ENCODE measurements at regions not wholly inside any gene's neighbourhood (a gene's known extent, or its start where the extent isn't known, plus 50 kb on each side); places are given as distances from the start of the nearest gene placed in this dataset.

DNA sequence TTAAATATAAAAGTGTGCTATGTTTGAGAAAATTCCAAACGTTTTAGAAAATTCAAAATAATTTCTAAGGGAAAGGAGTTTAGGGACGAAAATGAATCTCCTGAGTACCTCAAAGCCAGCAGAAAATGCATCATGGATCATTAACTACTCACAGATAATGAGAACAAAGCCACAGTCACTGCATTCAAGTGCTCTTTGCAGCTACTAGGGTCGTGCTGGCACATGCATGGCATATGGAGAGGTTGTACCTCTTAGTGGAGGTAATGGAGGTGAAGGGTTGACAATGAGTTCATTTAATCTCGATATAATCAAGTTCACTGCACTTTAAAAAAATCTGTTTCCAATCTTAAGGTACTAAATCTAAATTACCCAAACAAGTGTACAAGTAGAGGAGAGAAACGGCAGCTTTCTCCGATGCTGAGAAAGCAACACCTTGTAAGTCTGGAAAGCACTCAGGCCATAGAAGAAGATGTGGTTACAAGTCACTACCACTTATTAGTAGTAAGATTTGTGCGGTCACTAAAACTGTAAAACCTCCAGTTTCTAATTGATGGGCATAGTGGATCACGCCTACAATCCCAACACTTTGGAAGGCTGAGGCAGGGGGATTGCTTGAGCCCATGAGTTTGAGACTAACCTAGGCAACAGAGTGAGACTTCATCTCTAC, 261.1 kb upstream of the ANO3 start:
- TF ChIP-seq POLR2A (IDR thresholded peaks at IDR 0.05), result no peak
- TF ChIP-seq, protein P1, sequence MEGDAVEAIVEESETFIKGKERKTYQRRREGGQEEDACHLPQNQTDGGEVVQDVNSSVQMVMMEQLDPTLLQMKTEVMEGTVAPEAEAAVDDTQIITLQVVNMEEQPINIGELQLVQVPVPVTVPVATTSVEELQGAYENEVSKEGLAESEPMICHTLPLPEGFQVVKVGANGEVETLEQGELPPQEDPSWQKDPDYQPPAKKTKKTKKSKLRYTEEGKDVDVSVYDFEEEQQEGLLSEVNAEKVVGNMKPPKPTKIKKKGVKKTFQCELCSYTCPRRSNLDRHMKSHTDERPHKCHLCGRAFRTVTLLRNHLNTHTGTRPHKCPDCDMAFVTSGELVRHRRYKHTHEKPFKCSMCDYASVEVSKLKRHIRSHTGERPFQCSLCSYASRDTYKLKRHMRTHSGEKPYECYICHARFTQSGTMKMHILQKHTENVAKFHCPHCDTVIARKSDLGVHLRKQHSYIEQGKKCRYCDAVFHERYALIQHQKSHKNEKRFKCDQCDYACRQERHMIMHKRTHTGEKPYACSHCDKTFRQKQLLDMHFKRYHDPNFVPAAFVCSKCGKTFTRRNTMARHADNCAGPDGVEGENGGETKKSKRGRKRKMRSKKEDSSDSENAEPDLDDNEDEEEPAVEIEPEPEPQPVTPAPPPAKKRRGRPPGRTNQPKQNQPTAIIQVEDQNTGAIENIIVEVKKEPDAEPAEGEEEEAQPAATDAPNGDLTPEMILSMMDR (IDR thresholded peaks at IDR 0.05), result no peak
- no peak for TF ChIP-seq POLR2AphosphoS5 (IDR thresholded peaks at IDR 0.05; ENCODE audit: insufficient read depth in 1 of 2, low read depth in 1 of 2)

Measured in vagina (tissue), 2 donors.